GM18873 (cell line): ENCODE measurements at regions not wholly inside any gene's neighbourhood (a gene's known extent, or its start where the extent isn't known, plus 50 kb on each side); places are given as distances from the start of the nearest gene placed in this dataset.
"Not testable (repeated sequence)": the region's sequence is repeated elsewhere in the genome, so short reads cannot be mapped to it uniquely, and the experiment has no call there.

ENCODE experiments used
- ATAC-seq: cut with Tn5 transposase; IDR thresholded peaks from one replicate; pipeline ENCODE4 v1.9.1; 2021; ENCODE audit warnings: mild to moderate bottlenecking, moderate library complexity, moderate number of reproducible peaks; ENCODE audit not compliant: unreplicated experiment, low FRiP score

DNA sequence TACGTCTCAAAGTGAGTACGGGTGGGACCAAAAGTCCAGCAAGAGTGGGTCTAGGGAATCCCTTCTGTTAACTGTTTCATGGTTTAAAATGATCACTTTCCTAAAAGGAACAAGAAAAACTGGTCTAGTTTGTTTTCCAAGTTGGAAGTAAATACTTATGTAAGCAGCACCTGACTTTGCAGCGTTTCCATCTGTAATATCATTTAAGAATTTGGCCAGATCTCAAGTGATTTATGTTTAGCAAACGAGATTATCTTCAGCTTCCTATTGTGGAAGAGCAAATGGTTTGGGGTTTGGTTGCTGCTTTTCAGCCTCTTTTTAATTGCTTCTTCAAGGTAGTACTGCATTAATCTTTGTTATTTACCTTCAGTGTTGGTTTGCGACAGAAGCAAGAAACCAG lies 50.4 kb downstream of the FHIP1A start:
- ATAC-seq: no peak

DNA sequence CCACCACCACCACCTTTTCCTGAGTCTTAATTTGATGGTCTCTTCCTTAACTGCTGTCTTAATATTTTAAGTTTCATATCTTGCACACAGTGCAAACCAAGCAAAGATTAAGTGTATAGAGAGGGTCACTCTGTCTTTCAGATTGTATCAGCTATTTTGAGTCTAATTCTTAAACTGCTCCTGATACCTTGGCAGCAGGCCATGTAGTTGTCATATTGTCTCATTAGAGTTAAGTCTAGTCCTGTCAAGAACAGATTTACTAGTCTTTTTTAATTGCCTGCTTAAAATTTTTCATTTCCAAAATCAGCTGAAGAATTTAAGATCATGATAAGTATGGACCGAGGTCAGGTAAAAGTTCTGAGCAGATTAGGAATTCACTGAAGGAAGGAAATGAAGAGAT lies 51.5 kb downstream of the FHIP1A start:
- no peak for ATAC-seq

DNA sequence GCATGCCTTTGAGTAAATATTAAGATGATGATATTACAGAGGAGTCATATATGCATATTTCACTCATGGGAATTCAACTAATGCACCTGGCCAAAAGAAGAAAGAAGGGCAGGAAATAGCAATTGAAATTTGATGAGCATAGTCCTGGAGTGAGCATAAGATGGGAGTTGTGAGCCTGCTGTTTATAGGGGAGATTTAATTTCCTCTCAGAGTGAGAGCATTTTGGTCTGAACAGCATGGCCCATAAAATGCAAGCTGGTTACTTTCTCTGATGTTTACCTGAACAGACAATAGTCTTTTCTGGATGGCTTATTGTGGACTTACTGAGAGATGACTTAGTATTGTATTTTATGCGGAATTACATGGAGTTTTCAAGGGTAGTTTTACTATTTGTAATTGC lies 53.6 kb downstream of the FHIP1A start:
- ATAC-seq: no peak

DNA sequence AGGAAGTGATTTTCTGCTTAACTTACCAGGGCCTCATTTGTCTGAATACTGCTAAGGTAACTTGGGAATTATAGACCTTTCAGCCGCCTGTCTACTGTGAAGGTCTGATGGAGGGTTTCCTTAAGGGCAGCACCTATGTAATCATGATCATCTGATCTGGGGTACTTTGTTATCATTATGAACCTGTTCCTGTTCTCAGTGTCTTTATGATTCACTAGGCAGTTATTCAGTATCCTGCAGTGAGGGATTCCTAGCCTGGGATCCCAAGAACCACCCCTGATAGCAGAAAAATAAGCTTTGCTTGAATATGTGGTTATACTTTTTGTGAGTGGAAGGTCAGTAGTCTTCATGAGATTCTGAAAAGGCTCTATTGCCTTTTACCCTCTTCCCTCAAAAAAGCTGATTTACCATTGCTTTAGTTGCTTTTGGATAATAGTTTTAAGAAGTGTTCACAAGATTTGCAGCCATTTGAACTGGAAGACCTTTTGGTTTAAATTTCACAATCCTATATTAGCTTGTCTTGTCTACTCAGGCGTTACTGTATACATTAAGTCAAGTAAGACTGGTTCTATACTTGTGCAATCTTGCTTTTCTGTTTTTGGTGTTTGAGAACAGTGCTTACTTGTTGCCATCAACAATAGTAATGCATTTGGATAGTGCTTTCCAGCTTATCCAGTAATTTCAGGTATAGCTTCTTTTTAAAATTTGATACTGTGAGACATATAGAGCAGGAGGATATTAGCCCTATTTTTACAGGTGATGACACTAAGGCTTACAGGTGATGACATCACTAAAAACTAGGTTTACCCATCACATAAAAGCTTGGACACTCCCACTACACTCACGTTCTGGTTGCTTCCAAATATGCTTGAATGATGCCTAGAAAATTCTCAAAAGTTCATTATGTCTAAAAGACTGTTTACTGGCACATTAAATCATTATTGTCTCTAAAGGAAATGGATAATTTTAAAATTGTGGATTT lies 60.0 kb downstream of the FHIP1A start:
- no peak for ATAC-seq

DNA sequence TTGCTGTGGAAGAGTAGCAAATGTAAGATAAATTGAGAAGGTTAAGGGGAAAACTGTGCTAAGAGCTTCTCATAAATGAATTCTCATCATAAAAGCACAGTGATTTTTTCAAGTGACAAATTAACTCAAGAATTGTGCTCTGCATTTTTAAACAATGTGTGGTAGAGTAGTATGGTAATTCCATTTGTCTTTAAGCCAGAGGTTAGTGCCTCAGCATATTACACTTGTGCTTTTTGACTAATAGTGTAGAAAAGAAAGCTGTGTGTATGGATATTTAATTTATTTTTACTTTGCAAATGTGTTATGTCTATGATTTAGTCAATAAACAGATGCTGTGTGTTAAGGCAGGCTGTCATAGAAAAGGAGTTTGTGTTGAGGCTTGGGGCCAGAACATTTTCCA lies 61.0 kb downstream of the FHIP1A start:
- no peak for ATAC-seq

DNA sequence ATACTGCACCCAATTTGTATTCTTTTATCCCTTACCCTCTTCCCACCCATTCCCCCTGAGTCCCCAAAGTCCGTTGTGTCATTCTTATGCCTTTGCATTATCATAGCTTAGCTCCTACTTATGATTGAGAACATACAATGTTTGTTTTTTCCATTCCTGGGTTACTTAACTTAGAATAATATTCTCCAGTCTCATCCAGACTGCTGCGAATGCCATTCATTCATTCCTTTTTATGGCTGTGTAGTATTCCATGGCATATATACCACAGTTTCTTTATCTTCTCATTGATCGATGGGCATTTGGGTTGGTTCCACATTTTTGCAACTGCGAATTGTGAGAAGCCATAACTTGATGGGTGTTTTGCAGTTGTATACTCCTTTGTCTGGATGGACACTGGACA lies 62.8 kb downstream of the FHIP1A start:
- no peak for ATAC-seq

DNA sequence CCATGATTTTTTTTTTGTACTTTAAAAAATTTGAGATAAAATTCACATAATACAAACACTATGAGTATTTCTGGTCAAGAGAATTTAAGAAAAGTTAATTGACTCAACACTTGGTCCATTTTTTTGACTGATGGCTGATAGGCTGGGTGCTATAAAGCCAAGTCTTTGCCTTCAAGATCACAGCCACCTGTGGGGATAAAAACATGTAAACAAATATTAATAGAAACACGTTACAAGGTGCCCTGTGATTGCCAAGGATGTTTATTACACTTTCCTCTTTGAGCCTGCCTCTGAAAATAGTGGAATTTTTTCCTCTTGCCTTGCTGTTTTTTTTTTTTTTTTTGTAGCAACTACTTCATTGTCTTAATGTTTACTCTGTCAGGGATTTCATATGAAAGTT lies 63.3 kb downstream of the FHIP1A start:
- no peak for ATAC-seq

DNA sequence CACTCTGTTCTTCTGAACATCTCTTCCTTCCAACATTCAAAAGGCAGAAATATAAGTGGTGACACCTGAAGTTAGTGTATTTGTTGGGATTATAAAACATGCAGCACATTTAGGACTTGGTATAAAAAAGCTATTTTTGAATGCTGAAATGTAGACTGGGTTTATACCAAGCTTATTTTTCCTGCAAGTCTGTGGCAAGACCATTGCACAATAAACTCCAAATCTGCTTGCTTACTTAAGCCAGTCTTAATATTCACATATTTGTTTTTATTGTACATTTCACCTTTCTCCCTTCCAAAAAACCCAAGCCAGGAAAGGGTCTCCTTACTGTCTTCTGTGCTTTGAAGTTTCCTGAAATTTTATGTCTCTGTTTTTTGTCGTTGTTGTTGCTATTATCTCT lies 63.7 kb downstream of the FHIP1A start:
- no peak for ATAC-seq

DNA sequence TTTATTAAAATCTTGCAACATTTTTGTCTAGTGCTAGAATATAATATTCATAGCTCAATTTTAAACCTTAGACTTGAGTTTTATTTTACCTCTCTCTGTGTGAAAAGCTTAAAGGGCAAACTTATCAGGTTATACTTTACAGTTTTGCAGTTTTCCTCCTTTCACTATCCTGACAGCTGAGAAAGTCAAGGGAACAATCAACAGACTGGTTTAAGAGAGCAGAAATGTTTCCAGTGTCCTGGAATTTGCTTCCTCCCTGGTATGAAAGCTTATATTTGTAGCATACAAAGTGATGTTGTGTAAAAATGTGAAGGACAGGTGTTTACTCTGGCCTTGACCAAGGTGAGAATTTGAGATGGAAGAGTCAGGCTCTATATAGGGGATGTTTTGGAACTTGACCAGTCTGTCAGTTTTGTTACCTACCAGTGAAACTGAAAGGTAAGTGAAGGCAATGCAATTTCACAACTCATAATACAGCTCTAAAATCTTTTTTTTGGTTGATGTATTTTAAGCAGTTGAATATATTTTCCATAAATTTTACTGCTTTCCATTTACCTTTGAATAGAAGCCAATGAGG lies 64.6 kb downstream of the FHIP1A start:
- ATAC-seq: no peak

DNA sequence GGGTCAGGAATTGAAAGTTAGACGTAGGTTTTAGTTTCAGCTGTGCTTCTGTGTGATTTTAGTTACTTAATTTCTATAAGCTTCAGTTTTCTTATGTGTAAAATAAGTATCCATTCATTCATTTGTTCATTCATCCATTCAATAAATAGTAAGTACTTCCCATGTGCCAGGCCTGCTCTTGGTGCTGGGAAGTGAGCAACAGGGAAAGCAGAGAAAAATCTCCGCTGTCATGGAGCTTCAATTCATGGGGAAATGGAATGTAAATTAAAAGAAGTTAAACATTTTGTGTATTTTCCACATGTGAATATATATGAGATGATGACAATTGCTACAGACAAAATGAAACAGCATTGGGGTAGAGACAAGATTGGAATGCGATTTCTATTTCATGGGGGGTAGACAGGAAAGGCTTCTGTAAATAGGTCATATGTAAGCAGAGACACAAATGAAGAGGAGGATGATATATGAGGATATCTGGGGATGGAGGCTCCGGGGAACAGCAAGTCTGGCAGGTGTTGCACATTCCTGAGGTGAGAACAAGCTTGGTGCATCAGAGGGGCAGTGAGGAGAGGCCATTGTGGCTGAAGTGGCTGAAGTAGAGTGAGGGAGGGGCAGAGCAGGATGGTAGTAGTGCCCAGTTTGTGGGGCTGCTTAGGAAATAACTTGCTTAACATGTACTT lies 66.2 kb downstream of the FHIP1A start:
- no peak for ATAC-seq

DNA sequence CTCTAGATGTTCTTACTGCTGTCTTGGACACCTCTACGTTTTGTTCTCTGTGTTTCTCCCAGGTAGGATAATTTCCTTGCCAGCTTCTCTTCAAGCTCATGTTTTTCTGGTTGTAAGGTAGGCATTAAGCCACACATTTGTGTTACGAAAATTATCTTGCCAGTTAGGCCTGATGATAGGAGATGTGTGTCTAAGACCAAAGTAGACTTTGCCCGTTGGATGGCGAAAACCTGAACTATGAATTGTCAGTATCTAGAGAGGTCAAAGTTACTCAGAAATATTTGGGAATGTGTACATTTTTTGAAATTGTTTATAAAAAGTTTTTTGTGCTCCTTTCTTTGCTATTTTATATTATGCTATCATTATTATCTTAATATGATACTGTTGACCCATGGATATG lies 72.8 kb downstream of the FHIP1A start:
- no peak for ATAC-seq

DNA sequence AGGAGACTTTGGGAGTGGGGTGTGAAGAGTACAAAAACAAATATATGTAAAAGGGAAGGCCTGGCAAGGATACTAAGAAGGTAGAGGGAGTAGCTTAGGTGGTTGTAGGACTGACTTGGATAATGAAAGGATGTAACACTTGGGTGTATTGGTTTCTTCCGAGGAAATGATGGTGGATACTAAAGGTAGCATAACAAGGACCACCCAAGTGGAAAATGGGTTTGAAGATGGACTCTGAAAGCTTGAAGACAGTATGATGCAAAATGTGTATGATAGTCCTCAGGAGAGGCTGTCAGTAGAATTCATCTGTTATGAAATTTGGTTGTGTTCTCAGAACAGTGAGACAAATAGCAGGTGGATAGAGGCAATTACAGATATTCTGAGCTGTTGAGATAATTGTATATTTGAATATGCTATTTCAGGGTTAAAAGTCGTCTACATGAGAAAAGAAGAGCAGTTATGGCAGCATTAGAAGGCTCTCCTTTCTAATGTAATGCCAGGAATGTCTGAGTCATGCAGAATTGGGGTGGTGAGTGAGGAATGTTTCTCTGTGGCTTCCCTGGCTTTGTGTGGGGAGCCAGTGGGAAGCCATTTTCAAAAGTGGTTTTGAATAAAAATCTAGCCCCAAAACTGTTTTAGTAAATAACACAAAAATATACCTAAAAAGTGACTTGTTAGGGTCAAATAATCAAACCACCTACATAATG lies 75.6 kb downstream of the FHIP1A start:
- no peak for ATAC-seq

DNA sequence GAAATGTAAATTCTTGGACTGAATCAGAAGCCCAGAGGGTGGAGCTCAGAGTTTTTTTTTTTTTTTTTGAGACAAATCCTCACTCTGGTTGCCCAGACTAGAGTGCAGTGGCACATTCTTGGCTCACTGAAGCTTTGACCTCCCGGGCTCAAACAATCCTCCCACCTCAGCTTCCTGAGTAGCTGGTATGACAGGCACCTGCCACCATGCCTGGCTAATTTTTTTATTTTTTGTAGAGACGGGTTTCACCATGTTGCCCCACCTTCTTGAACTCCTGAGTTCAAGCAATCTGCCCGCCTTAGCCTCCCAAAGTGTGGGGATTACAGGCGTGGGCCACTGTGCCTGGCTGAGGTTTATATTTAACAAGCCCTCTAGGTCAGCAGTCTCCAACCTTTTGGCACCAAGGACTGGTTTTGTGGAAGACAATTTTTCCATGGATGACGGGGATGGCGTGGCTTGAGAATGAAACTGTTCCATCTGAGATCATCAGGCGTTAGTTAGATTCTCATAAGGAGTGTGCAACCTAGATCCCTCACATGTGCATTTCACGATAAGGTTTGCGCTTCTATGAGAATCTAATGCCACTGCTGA lies 76.7 kb downstream of the FHIP1A start:
- ATAC-seq: no peak

DNA sequence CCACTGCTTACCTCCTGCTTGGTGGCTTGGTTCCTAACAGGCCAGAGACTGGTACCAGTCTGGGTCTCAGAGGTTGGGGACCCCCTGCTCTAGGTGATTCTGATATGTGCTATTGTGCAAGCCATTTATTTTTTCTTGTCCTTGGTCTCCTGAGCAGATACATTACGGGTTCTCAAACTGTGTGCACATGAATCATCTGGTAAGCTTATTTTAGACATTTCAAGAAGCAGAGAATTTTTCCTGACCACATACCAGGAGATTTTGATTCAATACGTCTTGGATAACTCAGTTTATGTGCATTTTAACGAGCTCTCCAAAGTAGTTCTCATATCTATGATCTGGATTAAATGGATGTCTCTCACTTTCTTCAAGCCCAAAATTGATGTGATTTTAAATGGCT lies 77.2 kb downstream of the FHIP1A start:
- no peak for ATAC-seq

DNA sequence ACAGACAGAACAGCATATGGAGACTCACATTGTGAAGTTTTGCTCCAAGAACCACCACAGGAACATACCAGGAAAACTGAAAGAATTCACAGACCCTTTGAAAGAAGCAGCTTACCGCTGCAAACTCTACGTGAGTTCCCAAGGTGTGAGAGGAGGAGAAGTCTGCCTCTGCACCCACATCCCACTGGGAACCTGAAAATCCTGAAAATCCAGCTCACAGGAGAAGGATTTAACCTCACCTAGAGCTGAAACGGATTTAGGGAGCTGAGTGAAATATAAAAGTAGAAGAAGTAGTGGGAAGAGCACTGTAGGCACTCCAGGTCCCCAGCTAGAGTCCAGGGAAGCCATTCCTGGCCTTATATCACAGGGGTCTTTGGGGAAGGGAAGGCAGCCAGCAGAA lies 80.0 kb downstream of the FHIP1A start:
- no peak for ATAC-seq

DNA sequence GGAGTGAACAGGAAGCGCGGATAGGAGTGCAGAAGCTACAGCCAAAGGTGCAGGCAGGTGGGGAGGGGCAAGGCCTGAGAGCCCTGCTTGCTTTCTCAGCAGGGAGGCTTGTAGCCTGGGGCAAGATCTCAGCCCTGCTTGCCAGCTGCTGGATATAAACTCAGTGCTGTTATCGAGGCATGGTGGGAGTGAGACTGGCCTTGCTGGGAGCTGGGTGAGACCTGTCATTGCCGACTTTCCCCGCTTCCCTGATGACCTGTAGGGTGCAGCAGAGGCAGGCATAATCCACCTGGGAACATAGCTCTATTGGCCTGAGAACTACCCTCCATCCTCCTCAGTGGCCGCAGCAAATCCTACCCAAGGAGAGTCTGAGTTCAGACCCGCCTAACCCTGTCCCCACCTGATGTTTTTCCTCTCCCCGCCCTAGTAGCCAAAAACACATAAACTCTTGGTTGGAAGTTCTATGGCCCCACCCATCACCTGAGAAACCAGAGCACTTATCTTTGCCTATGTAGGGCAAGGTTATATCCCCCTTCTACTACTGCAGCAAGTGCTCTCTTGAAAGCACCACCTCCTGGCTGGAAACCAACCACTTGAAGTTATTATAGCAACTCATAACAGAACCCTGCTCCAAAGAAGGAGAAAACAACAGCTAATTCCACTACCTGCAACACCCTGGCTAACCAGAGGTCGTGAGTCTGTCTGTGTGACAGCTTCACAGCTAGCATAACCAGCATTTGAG lies 80.7 kb downstream of the FHIP1A start:
- ATAC-seq: no peak

DNA sequence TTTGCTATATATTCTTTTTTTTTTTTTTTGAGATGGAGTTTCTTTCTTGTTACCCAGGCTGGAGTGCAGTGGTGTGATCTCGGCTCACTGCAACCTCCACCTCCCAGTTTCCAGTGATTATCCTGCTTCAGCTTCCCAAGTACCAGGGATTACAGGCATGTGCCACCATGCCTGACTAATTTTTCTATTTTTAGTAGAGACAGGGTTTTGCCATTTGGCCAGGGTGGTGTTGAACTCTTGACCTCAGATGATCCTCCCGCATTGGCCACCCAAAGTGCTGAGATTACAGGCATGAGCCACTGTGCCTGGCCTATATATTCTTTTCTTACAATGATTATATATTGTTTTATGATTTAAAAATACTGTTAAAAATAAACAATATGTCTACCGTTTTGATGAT lies 86.6 kb downstream of the FHIP1A start:
- ATAC-seq: not testable (repeated sequence)

DNA sequence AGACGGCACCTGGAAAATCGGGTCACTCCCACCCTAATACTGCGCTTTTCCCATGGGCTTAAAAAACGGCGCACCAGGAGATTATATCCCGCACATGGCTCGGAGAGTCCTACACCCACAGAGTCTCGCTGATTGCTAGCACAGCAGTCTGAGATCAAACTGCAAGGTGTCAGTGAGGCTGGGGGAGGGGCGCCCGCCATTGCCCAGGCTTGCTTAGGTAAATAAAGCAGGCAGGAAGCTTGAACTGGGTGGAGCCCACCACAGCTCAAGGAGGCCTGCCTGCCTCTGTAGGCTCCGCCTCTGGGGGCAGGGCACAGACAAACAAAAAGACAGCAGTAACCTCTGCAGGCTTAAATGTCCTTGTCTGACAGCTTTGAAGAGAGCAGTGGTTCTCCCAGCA lies 102.6 kb downstream of the FHIP1A start:
- not testable (repeated sequence) for ATAC-seq

DNA sequence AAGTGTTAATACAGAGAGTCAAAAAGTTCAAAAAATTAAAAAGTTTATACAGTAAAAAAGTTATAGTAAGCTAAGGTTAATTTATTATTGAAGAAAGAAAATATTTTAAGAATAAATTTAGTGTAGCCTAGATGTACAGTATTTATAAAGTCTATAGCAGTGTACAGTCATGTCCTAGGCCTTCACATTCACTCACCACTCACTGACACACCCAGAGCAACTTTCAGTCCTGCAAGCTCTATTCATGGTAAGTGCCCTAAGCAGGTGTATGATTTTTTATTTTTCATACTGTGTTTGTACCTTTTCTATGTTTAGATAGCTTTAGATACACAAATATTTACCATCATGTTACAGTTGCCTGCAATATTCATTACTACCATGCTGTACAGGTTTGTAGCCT lies 108.9 kb downstream of the FHIP1A start:
- ATAC-seq: no peak

DNA sequence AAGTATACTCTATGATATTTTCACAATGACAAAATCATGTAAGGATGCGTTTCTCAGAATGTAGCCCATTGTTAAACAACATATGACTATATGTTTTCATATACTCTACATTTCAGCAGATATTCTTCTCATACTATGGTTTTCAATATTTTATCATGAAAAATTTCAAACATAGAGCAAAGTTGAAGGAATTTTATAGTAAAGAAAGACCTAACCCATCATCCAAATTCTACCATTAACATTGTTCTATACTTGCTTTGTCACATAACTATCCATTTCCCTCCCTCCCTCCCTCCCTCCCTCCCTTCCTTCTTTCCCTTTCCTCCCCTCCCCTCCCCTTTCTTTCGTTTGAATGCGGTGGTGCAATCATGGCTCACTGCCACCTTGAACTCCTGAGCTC lies 109.4 kb downstream of the FHIP1A start:
- no peak for ATAC-seq
